ENCODE measurements at regions not wholly inside any gene's neighbourhood (a gene's known extent, or its start where the extent isn't known, plus 50 kb on each side); places are given as distances from the start of the nearest gene placed in this dataset.

- no peak overlapping the region for H2AFZ ChIP-seq (ENCODE audit: low read length)
- no peaks in the 10 kb centered on the region for H3K36me3 ChIP-seq (replicated peaks in 1 of 2; ENCODE audit: control insufficient read depth in 1 of 2, insufficient read depth in 2 of 2, low read length in 2 of 2)
- no peak overlapping the region for H3K4me3 ChIP-seq (replicated peaks in 1 of 3; ENCODE audit: insufficient read depth in 1 of 3, low read depth in 2 of 3, low read length in 3 of 3)
- H3K4me2 ChIP-seq (ENCODE audit: low read depth, low read length), result no peak overlapping the region
- H4K20me1 ChIP-seq (ENCODE audit: insufficient read depth, low read length), result no peaks in the 10 kb centered on the region
- no peak overlapping the region for H3K9ac ChIP-seq (ENCODE audit: insufficient read depth, low read depth, low read length)
- no peak for DNase-seq (ENCODE audit: low spot score)
- H3K27me3 ChIP-seq (ENCODE audit: control insufficient read depth in 1 of 2, insufficient read depth in 2 of 2, low read length in 2 of 2), result peaks cover 6 to 48% of the 10 kb centered on the region in 2 experiments; a peak in 4 of 5 replicates
- in situ Hi-C loops (cut with HindIII; ENCODE audit: extremely low pct_ligation_motif_present, low pct_unique_long_range_greater_than_20kb), result no loop called here
- intact Hi-C loops (cut with micrococcal nuclease; ENCODE audit: unreplicated experiment), result no loop called here
- WGBS (ENCODE audit: low lambda C conversion rate), result 22% methylated on average over 13 of the region's 17 CpGs
- ChIA-PET POLR2A (no interaction called here), CTCF (ENCODE audit: low intra/inter-chr PET ratio, low total read pairs) (no interaction called here)
- H3K79me2 ChIP-seq (ENCODE audit: insufficient read depth, low read length), result no peaks in the 10 kb centered on the region
- TF ChIP-seq SP1 (IDR thresholded peaks at IDR 0.05) (no peak), SP1 (CRISPR knock-in tag; IDR thresholded peaks at IDR 0.05) (no peak), EEA1 (CRISPR knock-in tag; IDR thresholded peaks at IDR 0.05; ENCODE audit: borderline replicate concordance) (no peak), PRPF4 (IDR thresholded peaks at IDR 0.05; ENCODE audit: low read depth, low read length, poor library complexity, severe bottlenecking) (no peak), ZNF589 (CRISPR knock-in tag; conservative IDR thresholded peaks at IDR 0.05) (no peak), MAFF (IDR thresholded peaks at IDR 0.05; ENCODE audit: low read depth, low read length) (no peak), ARHGAP35 (CRISPR knock-in tag; IDR thresholded peaks at IDR 0.05; ENCODE audit: borderline replicate concordance) (no peak), SP2 (CRISPR knock-in tag; IDR thresholded peaks at IDR 0.05) (no peak), RNF2 (conservative IDR thresholded peaks at IDR 0.05; ENCODE audit: low read depth) (no peak), HNRNPLL (IDR thresholded peaks at IDR 0.05; ENCODE audit: low read depth, low read length, poor library complexity, severe bottlenecking) (no peak), ZNF263 (CRISPR knock-in tag; IDR thresholded peaks at IDR 0.05) (no peak), ZBTB20 (CRISPR knock-in tag; IDR thresholded peaks at IDR 0.05; ENCODE audit: borderline replicate concordance, low read depth) (no peak), PAF1 (CRISPR knock-in tag; IDR thresholded peaks at IDR 0.05) (no peak), ZNF44 (CRISPR knock-in tag; IDR thresholded peaks at IDR 0.05) (no peak), TCF12 (IDR thresholded peaks at IDR 0.05) (no peak), TCF12 (CRISPR knock-in tag; IDR thresholded peaks at IDR 0.05) (no peak), DNMT1 (CRISPR knock-in tag; IDR thresholded peaks at IDR 0.05) (no peak), FOXJ3 (CRISPR knock-in tag; IDR thresholded peaks at IDR 0.05; ENCODE audit: borderline replicate concordance) (no peak)
- TF ChIP-seq, protein P1, sequence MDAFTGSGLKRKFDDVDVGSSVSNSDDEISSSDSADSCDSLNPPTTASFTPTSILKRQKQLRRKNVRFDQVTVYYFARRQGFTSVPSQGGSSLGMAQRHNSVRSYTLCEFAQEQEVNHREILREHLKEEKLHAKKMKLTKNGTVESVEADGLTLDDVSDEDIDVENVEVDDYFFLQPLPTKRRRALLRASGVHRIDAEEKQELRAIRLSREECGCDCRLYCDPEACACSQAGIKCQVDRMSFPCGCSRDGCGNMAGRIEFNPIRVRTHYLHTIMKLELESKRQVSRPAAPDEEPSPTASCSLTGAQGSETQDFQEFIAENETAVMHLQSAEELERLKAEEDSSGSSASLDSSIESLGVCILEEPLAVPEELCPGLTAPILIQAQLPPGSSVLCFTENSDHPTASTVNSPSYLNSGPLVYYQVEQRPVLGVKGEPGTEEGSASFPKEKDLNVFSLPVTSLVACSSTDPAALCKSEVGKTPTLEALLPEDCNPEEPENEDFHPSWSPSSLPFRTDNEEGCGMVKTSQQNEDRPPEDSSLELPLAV (CRISPR knock-in tag; conservative IDR thresholded peaks at IDR 0.05; ENCODE audit: low read depth), result no peak
- H3K27ac ChIP-seq (ENCODE audit: extremely low read length, insufficient read depth, low read length), result no peak overlapping the region
- H3K9me3 ChIP-seq (ENCODE audit: low read length), result no peaks in the 10 kb centered on the region
- no peaks in the 10 kb centered on the region for H3K4me1 ChIP-seq (ENCODE audit: insufficient read depth, low read length)
- no TSS peak for BruUV-seq (replicated peaks)
- FAIRE-seq, result no peak
- no peak for ATAC-seq
Observed at GRCh38 chr10:131533846-131534526, 222.5 kb upstream of the TCERG1L start.
